Sigmoid colon (tissue), 3 donors: ENCODE measurements at regions not wholly inside any gene's neighbourhood (a gene's known extent, or its start where the extent isn't known, plus 50 kb on each side); places are given as distances from the start of the nearest gene placed in this dataset.

Source experiments
- CTCF ChIP-seq, 4 experiments: fragments of 450-650 bp in 3 of 4; fragments of 200-600 bp in 1 of 4; IDR thresholded peaks; one replicate each; pipeline ENCODE4 v1.5.1; 2016 to 2019; ENCODE audit warnings: antibody characterized with exemption in 4 of 4, mild to moderate bottlenecking in 3 of 4, moderate library complexity in 2 of 4
- POLR2A ChIP-seq, 2 donors: fragments of 450-650 bp; IDR thresholded peaks; one replicate each; pipeline ENCODE4 v1.6.1; 2016; ENCODE audit warnings: antibody characterized with exemption in 2 of 2, mild to moderate bottlenecking in 2 of 2, moderate library complexity in 2 of 2

GRCh38 chr7:54811041-54811845 lies 52.2 kb upstream of the SEC61G start:
- TF ChIP-seq POLR2A (IDR thresholded peaks at IDR 0.05) (no peak), CTCF (IDR thresholded peaks at IDR 0.05) (no peak)
